Brain pericyte (primary cell): ENCODE measurements at regions not wholly inside any gene's neighbourhood (a gene's known extent, or its start where the extent isn't known, plus 50 kb on each side); places are given as distances from the start of the nearest gene placed in this dataset.
"Not testable (repeated sequence)": the region's sequence is repeated elsewhere in the genome, so short reads cannot be mapped to it uniquely, and the experiment has no call there.

Source experiments
- DNase-seq: peaks from one replicate; pipeline ENCODE4 v3.0.0-alpha.2; 2012; ENCODE audit warnings: low read depth, low spot score

DNA sequence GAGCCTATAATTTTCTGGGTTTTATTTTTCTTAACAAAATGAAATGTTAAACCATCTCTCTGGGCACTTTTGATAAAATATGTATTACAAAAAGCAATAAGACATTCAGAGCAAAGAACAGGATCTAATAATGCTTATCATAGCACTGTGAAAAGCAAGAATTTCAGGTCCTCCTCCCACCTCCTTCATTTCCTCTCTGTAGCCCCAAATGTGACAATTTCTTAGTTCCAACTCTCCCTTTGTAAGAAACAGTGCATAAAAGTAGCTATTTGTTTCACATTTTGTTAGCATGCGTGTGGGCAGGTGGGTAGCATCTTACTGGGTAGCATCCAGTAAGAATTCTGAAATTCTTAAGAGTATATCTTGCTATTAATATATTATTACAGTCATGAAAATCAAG lies 130.9 kb upstream of the RASA1 start:
- DNase-seq, result no peak

DNA sequence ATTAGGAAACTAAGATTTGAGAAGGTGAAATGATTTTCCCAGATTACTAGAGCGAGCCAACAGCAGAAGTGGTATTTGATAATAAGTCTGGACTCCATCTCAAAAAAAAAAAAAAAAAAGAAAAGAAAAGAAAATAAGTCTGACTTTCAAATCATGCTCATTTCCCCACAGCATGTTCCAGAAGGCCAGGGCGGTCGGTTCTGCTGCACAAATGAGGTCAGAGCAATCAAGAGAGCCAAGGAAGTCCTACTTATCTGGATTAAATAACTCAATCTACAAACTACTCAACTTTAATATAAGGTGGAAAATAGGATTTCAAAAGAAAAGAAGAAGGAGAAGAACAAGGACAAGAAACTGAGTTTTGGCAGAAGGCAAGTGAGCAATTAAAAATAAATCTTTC lies 130.4 kb upstream of the RASA1 start:
- DNase-seq, result no peak

DNA sequence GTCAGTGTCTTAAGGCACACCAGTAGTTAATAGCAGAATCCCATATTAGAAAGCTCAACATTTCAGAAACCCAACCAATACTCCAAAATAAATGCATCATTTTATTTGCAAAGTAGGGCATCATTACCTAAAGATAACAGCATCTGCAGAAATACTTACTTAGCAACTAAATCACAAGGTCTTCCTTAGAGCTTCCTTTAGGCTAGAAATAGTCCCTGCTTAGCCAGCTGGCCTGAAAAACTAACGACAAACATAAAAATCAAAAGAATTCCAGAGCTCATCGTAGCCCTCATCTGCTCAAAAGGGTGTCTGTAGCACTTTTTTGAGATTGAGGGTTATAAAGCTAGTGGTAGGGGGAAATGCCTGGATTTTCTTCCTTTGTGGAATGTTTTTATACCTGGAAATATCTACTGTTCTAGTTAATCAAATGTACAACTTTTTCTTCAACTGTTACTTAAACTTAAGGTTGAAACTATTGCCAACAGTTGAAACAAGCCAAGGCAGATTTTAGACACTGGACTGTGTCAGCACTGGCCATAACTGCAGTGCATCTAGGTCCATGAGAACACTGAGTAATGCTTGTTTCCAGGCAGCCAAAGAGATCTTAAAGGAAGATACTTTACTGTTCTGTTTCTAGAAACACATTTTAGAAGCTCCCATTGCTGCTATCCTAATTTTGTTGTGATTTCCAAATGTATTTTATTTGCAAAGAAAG lies 129.4 kb upstream of the RASA1 start:
- DNase-seq, result no peak

DNA sequence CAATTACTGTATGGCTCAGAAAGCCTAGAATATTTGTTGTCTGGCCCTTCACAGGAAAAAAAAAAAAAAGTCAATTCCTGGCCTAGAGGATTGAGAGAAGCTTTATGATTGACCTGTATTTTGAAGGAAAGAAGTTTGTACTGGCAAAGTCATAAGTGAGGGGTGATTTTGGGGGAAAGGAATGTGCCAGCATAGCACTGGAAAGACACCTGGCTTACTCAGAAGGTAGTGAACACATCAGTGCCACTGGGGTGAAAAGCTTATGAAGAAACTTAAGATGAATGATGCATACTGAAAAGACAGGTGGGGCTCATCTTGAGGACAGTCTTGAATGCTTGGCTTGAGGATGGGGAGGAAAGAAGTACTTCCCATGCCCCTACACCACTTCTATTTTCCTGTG lies 127.9 kb upstream of the RASA1 start:
- DNase-seq, result no peak

DNA sequence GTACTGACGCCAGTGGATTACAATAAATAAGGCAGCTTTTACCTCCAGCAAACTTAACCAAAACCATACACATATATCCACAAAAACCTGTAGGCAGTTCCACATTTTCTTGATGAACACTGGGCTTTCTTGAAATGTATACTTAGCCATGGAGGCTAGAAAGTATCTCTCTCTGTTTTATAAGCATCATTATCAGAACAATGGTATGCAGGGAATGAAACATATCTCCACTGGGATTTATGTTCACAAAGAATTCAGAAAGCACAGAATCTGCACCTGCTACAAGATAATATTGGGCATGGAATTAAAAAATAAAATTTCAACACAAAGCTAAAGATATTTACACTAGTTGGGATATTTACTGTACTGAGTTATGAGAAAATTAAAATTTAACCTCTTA lies 126.1 kb upstream of the RASA1 start:
- no peak for DNase-seq

DNA sequence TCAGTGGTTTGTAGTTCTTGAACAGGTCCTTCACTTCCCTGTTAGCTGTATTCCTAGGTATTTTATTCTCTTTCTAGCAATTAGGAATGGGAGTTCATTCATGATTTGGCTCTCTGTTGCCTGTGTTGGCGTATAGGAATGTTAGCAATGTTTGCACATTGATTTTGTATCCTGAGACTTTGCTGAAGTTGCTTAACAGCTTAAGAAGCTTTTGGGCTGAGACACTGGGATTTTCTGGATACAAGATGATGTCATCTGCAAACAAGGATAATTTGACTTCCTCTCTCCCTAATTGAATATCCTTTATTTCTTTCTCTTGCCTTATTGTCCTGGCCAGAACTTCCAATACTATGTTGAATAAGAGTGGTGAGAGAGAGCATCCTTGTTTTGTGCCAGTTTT lies 121.8 kb upstream of the RASA1 start:
- not testable (repeated sequence) for DNase-seq

DNA sequence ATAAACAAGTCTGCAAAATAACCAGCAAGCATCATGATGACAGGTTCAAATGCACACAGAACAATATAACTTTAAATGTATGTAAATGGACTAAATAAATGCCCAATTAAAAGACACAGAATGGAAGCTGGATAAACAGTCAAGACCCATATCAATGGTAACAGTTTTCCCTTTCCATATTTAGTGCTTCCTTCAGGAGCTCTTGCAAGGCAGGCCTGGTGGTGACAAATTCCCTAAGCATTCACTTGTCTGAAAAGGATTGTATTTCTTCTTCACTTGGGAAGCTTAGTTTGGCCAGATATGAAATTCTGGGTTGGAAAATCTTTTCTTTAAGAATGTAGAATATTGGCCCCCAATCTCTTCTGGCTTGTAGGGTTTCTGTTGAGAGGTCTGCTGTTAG lies 120.2 kb upstream of the RASA1 start:
- DNase-seq, result no peak

DNA sequence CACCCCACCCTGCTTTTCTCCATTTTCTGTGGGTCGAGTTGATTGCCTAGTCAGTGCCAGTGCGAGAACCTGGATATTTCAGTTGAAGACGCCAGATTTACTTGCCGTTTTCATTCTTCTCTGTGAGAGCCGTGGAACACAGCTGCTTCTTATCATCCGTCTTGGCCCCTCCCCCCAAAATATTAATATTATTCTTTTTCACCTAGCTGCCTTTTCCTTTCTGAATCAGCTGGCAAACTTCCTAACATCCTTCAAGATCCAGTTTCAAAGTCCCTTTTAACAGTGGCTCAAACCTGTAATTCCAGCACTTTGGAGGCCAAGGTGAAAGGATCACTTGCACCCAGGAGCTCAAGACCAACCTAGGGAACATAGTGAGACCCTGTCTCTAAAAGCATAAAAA lies 117.1 kb upstream of the RASA1 start:
- DNase-seq, result no peak

DNA sequence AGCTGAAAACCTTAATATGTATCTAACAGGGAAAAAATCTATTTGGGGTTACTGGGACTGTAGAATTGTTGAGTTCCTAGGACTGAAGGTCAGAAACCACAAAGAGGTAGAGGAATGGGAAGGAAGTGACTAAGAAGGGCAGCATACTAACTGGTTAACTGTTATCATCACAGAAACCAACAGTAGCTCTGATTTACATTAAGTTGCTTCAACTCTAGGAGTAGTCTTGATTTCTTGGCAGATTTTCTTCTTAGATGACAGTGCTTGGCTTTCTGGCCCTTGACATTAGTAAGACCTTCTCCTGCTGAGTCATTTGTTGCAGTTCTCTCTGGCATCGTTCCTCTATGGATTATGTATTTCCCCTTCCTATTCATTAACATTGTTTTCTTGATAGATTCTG lies 116.1 kb upstream of the RASA1 start:
- DNase-seq, result no peak

DNA sequence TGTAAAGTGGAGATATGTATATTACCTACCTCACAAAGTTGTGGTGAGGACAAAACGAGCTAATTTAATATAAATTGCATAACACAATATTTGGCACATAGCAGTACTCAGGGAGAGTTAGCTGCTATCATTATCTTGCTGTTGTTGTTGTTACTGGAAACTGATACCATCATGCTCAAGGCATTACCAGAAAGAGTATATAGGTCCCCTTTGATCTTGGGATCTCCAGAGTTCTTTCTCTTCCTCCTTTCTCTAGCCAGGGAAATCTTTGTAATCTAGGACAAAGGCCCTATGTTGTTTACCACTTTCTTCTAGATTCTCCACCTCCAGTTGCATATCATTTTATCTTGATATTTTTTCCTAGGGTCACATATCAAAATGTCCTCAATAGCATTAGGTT lies 114.8 kb upstream of the RASA1 start:
- no peak for DNase-seq

DNA sequence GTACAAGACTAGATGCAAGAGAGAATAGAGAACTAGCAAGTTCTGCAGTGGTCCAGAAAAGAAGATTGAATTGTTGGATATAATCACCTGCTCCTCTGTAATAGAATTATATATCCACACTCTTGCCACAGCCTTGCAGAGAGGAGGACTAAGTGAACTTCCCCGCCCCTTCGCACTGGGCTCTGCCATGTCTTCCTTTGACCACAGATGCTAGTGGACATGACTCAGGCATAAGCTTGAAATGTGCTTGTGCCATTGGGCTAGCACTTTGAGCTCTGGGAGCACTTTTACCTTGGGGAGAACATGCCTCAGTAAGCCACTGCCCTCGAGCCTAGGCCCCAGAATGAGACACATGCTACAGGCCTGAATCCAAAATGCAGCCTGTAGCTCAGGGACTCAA lies 113.5 kb upstream of the RASA1 start:
- DNase-seq, result no peak

DNA sequence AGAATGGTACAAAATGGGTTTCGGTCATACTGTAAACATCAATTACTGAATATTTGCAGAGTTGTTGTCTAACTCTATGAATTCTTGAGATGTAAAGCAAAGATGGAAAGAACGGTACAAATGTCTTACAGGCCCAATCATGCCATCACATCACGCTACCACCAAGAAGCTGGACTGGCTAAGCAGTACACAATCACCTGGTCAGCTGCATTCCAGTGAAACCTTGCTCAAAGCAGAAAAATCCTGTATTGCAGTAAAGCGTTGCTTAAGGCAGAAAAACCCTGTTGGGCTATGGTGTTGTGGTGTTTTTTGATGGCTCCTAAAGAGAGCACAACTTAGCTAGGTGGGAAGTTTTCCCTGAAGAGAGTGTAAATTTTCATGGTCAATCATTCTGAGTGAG lies 112.6 kb upstream of the RASA1 start:
- DNase-seq, result no peak

DNA sequence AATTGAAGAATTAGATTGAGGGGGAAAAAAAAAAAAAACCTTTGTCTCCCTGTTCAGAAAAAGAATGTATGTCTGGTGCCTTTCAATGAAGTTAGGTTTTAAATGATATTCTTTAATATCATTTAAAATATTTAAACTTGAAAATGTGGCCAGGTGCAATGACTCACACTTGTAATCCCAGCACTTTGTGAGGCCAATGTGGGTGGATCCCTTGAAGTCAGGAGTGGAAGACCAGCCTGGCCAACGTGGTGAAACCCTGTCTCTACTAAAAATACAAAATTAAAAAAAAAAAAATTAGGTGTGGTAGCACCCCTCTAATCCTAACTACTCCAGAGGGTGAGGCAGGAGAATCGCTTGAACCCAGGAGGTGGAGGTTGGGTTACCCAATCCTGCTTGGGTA lies 111.1 kb upstream of the RASA1 start:
- DNase-seq, result no peak

DNA sequence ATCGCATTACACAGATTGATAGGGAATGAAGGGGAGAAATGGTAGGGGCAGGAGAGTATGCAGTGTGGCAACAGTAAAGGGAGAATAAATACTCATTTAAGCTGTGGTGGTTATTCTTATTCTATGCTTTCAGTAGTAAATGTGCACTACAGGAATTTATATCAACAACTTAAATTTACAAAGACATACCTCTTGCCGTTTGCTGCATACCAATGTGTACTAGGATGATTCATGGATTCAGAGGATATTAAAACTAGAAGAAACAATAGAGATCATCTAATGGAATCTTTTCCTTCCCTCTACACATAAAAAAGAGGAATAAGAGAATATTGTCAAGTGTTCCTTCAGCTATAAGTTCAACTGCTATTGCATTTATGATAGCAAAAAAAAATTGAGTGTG lies 103.3 kb upstream of the RASA1 start:
- DNase-seq, result no peak

DNA sequence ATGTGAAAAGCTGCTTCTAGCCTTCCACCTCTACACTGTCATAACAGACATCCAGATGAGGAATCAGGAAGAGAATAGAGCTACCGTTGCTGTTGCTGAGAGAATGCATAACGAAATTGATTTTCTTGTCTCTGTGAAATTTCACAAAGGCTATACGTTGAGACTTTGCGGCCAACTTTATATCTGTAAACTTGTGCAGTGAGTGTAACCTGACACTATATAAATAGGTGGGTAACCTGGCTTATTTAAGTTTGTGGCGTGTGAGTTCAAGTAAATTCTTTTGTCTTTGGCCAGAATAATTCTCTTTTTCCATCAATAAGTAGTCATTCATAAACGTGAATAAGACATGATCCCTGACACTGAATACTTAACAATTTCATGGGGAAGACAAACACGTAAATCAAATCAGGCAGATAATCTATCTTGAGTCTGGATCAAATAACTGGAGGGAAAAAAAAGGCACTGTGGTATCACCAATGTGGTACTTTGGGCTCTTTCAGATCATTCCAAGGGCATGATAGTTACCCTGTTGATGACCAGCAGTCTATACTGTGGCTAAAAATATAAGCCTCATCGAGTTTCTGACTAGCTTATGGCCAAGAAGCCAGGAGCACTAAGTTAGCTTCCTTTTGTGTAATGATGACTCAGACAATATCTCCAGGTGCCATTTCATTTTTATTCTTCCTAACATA lies 98.2 kb upstream of the RASA1 start:
- no peak for DNase-seq

DNA sequence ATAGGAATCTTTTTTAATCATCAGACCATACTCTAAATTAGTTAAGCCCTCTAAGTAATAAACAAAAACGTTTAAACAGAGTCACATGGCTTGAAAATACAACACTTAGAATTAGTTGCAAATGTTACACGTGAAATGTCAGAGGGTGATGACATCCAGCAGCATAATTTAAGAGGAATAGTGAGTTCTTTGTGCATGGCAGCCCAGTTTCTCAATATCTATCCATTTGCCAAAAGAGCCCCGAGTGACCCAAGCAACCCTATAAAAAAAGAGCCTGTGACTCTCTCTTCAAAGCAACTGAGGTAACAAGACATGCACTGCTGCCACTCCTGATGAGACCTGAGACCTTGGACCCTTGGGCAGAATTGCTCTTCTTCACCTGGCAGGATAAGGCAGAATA lies 96.9 kb upstream of the RASA1 start:
- DNase-seq, result no peak

DNA sequence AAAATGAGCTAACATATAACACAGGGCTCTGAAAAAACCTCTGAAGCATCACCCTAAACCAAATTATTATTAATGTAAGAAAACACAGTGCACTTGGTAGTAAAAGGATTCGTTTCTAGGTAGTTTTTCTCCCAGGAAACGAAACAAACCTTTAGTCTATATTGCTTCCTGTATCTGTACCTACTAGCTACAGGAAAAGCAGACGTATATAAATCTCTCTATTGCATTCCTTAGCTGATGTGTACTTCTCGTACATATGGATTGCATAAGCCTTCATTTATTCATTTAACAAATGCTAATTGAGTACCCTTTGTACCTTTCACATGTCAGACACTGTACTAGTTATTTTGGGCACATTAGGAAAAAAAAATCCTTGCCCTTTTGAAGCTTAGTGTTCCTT lies 85.0 kb upstream of the RASA1 start:
- no peak for DNase-seq

DNA sequence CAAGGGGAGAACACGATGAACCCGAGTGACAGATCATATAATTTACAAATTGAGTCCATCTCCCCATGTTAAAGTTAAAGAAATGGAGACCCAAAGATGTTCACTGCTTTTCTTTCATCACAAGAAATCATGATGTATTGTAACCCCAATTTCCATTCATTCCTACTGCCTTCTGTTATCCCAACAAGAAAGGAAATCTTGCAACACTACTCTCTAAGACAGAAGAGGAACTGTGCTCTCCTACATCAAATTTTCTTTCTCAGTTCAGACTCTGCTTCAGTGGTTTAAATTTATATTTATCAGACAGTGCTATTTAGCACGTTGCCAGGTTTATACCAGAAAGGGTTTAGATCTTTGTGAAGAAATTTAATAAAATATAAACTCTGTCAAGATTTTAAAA lies 83.8 kb upstream of the RASA1 start:
- DNase-seq, result no peak

DNA sequence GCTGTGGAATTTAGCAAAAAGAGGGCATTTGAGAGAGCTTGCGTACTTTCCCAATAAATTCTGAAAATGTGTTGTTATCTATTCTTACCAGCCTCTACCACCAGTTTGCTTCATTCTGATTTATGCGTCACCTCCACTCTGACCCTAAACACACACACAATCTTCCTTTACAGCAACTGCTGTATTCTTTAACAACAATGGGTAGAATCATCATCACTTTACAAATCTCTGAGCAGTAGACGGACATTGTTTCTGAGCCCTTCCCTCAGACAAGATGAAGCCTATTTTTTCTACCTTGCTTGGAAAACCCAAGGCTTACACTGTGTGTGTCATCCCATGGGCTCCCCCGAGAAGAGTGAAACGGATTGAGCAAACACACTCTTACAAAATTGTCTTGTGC lies 83.1 kb upstream of the RASA1 start:
- no peak for DNase-seq

DNA sequence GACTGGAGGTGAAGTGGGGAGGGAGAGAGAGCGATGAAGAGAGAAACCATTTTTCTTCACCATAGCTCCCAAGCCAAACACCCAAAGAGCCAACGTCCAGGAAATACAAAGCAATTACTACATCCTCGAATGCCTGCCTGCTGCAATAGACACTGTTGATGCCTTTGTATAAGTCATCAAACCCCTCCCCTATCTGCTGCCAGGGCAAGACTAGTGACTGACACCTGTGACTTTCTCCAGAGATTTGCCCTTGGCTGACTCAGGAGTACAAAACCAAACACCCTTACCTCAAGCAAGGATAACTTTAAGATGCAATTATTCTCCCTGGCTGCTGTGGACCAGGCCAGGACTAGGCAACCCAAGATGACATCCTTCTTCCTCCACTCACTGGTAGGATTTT lies 81.8 kb upstream of the RASA1 start:
- no peak for DNase-seq

DNA sequence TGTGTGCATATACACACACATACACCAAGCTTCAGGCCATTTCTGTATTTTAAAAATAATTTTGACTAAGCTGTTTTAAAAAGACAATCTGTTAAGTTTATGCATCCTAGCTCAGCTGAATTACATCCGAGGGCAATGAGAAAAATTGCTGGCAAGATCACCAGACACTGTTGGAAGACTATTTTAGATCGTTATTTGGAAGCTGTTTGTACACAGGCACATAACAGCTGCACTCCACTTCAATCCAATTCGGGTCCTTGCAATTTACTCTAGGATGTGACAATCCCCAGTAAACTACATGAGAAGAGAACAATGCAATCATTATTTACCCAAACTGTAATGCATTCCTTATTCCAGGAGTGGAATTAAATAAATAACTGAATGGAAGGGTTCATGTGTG lies 79.3 kb upstream of the RASA1 start:
- no peak for DNase-seq

DNA sequence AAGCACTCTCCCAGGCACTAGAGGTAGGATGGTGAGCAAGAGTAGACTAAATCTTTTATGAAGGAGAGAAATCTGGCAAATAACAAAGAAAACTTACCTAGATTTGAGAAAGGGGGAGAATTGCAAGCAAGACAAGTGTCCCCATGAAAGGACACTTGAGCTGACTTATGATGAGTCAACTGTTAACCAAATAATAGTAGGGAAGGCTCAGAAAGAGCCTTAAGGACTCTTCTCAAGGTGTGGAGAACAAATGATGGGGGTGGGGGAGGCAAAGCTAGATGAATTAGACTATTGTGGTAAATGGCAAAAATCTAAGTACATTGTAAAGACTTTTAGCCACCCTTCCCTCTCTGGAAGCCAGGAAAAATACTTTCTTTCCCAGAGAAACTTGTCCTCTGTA lies 77.6 kb upstream of the RASA1 start:
- DNase-seq, result no peak

DNA sequence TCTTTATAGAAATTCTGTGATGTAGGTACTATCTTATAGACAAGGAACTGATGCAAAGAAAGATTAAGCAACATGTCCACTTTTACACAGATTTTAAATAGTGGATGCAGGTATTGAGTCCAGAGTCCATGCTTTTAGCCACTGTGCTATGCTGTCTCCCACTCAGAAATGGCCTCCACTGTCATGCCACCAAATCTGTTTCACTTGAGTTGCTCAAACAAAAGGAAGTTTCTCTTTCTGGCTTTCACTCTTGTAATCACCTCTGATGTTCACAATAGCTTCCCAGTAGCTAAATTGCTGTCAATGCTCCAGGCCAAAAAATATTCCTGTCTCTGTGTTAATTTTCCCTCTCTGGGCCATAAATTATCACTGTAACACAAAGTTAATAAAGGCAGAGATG lies 77.0 kb upstream of the RASA1 start:
- no peak for DNase-seq

DNA sequence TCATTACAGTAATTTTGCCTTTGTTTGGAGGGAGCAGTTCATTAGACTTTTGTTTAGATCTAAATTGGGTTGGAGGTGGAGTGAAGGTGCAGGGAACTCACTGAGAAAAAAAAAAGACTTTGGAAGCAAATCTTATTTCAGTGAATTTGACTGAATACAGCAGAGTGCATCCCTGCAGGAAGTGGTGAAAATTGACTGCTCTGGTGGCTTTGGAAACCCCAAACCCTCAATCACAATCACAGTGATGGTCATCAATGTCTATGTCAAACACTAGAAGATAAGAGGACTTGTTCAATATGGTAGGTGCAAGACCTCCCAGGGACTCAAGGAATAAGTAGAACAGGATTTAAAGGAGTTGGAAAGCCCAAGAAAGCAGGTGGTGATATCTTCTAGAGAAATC lies 76.0 kb upstream of the RASA1 start:
- no peak for DNase-seq
